ENCODE measurements at regions not wholly inside any gene's neighbourhood (a gene's known extent, or its start where the extent isn't known, plus 50 kb on each side); places are given as distances from the start of the nearest gene placed in this dataset.

DNA sequence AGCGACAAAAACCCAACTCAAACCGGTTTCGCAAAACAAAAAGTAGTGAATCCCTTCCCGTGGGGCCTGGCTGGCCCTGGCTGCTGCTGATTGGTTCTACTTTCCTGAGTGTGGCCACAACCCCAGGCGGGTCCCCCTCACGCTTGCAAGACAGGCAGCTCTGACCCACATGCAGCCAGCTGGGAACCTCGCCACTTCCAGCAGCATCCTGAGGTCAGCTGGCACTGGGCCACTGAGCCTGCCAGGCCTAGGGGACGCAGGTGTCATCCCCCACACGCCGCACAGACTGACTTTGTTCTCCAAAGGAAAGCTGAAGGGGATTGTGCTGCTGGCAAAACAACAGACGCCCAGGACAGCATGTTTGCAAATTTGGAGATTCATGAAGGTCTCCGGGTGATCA is 111.1 kb downstream of the TPRA1 start:
- H3K4me1 Mint-ChIP-seq (ENCODE audit: low read depth, unreplicated experiment) = peaks cover 13% of the 10 kb centered on the region
- TF ChIP-seq EZH2 (IDR thresholded peaks at IDR 0.05; ENCODE audit: insufficient read depth, low read length) = no peak
- TF ChIP-seq, protein P1, sequence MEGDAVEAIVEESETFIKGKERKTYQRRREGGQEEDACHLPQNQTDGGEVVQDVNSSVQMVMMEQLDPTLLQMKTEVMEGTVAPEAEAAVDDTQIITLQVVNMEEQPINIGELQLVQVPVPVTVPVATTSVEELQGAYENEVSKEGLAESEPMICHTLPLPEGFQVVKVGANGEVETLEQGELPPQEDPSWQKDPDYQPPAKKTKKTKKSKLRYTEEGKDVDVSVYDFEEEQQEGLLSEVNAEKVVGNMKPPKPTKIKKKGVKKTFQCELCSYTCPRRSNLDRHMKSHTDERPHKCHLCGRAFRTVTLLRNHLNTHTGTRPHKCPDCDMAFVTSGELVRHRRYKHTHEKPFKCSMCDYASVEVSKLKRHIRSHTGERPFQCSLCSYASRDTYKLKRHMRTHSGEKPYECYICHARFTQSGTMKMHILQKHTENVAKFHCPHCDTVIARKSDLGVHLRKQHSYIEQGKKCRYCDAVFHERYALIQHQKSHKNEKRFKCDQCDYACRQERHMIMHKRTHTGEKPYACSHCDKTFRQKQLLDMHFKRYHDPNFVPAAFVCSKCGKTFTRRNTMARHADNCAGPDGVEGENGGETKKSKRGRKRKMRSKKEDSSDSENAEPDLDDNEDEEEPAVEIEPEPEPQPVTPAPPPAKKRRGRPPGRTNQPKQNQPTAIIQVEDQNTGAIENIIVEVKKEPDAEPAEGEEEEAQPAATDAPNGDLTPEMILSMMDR (IDR thresholded peaks at IDR 0.05; ENCODE audit: insufficient read depth, low read depth, low read length) = no peak
- H3K4me3 Mint-ChIP-seq (ENCODE audit: unreplicated experiment) = no peak overlapping the region
- Histone ChIP-seq H3K79me2 (ENCODE audit: insufficient read depth, low read length) (no peaks in the 10 kb centered on the region), H3K9me3 (ENCODE audit: insufficient read depth, low read depth, low read length) (peaks cover 1% of the 10 kb centered on the region), H3K27ac (ENCODE audit: low read depth, low read length) (no peak overlapping the region), H3K27me3 (ENCODE audit: insufficient read depth, low read length) (peaks cover 5% of the 10 kb centered on the region), H3K4me3 (ENCODE audit: insufficient read depth, low read depth, low read length) (no peak overlapping the region), H2AFZ (ENCODE audit: low read depth, low read length) (no peak overlapping the region), H3K36me3 (ENCODE audit: insufficient read depth, low read length) (no peaks in the 10 kb centered on the region), H3K9ac (ENCODE audit: low read length) (no peak overlapping the region), H3K4me1 (ENCODE audit: insufficient read depth, low read length) (no peaks in the 10 kb centered on the region), H3K4me2 (ENCODE audit: low read length) (no peak overlapping the region), H4K20me1 (ENCODE audit: insufficient read depth, low read length) (no peaks in the 10 kb centered on the region)
- no peak for FAIRE-seq
- H3K9me3 Mint-ChIP-seq (ENCODE audit: unreplicated experiment) = peaks cover 2% of the 10 kb centered on the region
- DNase-seq (ENCODE audit: low read depth) = no peak
- peaks cover 42% of the 10 kb centered on the region for H3K27me3 Mint-ChIP-seq (ENCODE audit: low read depth, unreplicated experiment)
- peaks cover 5% of the 10 kb centered on the region for H3K36me3 Mint-ChIP-seq (ENCODE audit: low read depth, unreplicated experiment)
- H3K27ac Mint-ChIP-seq (ENCODE audit: unreplicated experiment) = no peak overlapping the region

- Histone ChIP-seq H3K27me3 (ENCODE audit: insufficient read depth, low read length) (peaks cover 5% of the 10 kb centered on the region), H3K9me3 (ENCODE audit: insufficient read depth, low read depth, low read length) (peaks cover 3% of the 10 kb centered on the region), H3K27ac (ENCODE audit: low read depth, low read length) (no peak overlapping the region), H3K4me1 (ENCODE audit: insufficient read depth, low read length) (no peaks in the 10 kb centered on the region), H3K79me2 (ENCODE audit: insufficient read depth, low read length) (no peaks in the 10 kb centered on the region), H3K4me2 (ENCODE audit: low read length) (no peak overlapping the region), H3K9ac (ENCODE audit: low read length) (no peak overlapping the region), H2AFZ (ENCODE audit: low read depth, low read length) (no peak overlapping the region), H4K20me1 (ENCODE audit: insufficient read depth, low read length) (no peaks in the 10 kb centered on the region), H3K36me3 (ENCODE audit: insufficient read depth, low read length) (no peaks in the 10 kb centered on the region), H3K4me3 (ENCODE audit: insufficient read depth, low read depth, low read length) (no peak overlapping the region)
- peaks cover 44% of the 10 kb centered on the region for H3K27me3 Mint-ChIP-seq (ENCODE audit: low read depth, unreplicated experiment)
- H3K4me1 Mint-ChIP-seq (ENCODE audit: low read depth, unreplicated experiment) = peaks cover 13% of the 10 kb centered on the region
- TF ChIP-seq, protein P1 (IDR thresholded peaks at IDR 0.05; ENCODE audit: insufficient read depth, low read depth, low read length) = no peak
- TF ChIP-seq EZH2 (IDR thresholded peaks at IDR 0.05; ENCODE audit: insufficient read depth, low read length) = no peak
- H3K4me3 Mint-ChIP-seq (ENCODE audit: unreplicated experiment) = no peak overlapping the region
- H3K27ac Mint-ChIP-seq (ENCODE audit: unreplicated experiment) = no peak overlapping the region
- FAIRE-seq (no peak), DNase-seq (ENCODE audit: low read depth) (no peak)
- H3K9me3 Mint-ChIP-seq (ENCODE audit: unreplicated experiment) = peaks cover 2% of the 10 kb centered on the region
- peaks cover 5% of the 10 kb centered on the region for H3K36me3 Mint-ChIP-seq (ENCODE audit: low read depth, unreplicated experiment)
Observed at GRCh38 chr3:127478922-127479321, 111.6 kb downstream of the TPRA1 start.

DNA sequence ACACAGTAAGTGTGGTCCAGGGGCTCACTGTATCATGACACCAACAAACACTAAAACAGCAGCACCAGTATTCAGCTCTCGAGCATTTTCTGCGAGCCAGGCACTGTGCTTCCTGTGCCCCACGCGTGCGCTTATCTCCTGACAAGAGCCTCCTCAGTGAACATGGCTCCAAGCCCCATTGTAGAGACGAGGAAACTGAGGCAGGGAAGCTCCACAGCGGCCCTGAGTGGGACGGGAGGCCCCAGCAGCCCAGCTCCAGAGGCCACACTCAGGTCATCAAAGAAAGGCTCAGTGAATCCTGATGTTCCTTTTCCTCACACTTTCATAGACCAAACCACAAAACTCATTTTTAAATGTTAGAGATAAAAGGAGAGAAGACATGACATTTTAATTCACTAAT is 113.1 kb downstream of the TPRA1 start:
- Mint-ChIP-seq H3K4me1 (ENCODE audit: low read depth, unreplicated experiment) (peaks cover under 1% of the 10 kb centered on the region), H3K9me3 (ENCODE audit: unreplicated experiment) (peaks cover 2% of the 10 kb centered on the region), H3K27ac (ENCODE audit: unreplicated experiment) (no peak overlapping the region), H3K4me3 (ENCODE audit: unreplicated experiment) (no peak overlapping the region), H3K27me3 (ENCODE audit: low read depth, unreplicated experiment) (peaks cover 40% of the 10 kb centered on the region), H3K36me3 (ENCODE audit: low read depth, unreplicated experiment) (peaks cover 5% of the 10 kb centered on the region)
- Histone ChIP-seq H3K4me2 (ENCODE audit: low read length) (no peak overlapping the region), H3K9ac (ENCODE audit: low read length) (no peak overlapping the region), H3K27ac (ENCODE audit: low read depth, low read length) (no peak overlapping the region), H3K27me3 (ENCODE audit: insufficient read depth, low read length) (peaks cover 5% of the 10 kb centered on the region), H4K20me1 (ENCODE audit: insufficient read depth, low read length) (no peaks in the 10 kb centered on the region), H3K79me2 (ENCODE audit: insufficient read depth, low read length) (no peaks in the 10 kb centered on the region), H3K9me3 (ENCODE audit: insufficient read depth, low read depth, low read length) (peaks cover 3% of the 10 kb centered on the region), H3K4me1 (ENCODE audit: insufficient read depth, low read length) (no peaks in the 10 kb centered on the region), H2AFZ (ENCODE audit: low read depth, low read length) (no peak overlapping the region), H3K36me3 (ENCODE audit: insufficient read depth, low read length) (no peaks in the 10 kb centered on the region), H3K4me3 (ENCODE audit: insufficient read depth, low read depth, low read length) (no peak overlapping the region)
- FAIRE-seq = no peak
- no peak for DNase-seq (ENCODE audit: low read depth)
- TF ChIP-seq, protein P1 (IDR thresholded peaks at IDR 0.05; ENCODE audit: insufficient read depth, low read depth, low read length) = no peak
